HEK293T (cell line): ENCODE measurements at regions not wholly inside any gene's neighbourhood (a gene's known extent, or its start where the extent isn't known, plus 50 kb on each side); places are given as distances from the start of the nearest gene placed in this dataset.

Experiments
- BHLHE40 ChIP-seq: fragments of 450-650 bp; IDR thresholded peaks from 2 replicates; pipeline ENCODE4 v1.6.1; 2016; ENCODE audit warnings: mild to moderate bottlenecking, moderate library complexity, borderline replicate concordance
- ELF4 ChIP-seq: fragments of 450-650 bp; IDR thresholded peaks from 2 replicates; pipeline ENCODE4 v1.6.1; 2017; ENCODE audit warnings: antibody characterized with exemption
- FOXA1 ChIP-seq: fragments of 450-650 bp; IDR thresholded peaks from 2 replicates; pipeline ENCODE4 v1.6.1; 2016; ENCODE audit warnings: mild to moderate bottlenecking
- FOXK2 ChIP-seq: fragments of 450-650 bp; IDR thresholded peaks from 2 replicates; pipeline ENCODE4 v1.6.1; 2016; ENCODE audit warnings: mild to moderate bottlenecking
- FOXM1 ChIP-seq: fragments of 450-650 bp; IDR thresholded peaks from 2 replicates; pipeline ENCODE4 v1.6.1; 2017; ENCODE audit warnings: mild to moderate bottlenecking, borderline replicate concordance
- LEF1 ChIP-seq: fragments of 450-650 bp; IDR thresholded peaks from 2 replicates; pipeline ENCODE4 v1.6.1; 2017; ENCODE audit warnings: mild to moderate bottlenecking, borderline replicate concordance
- SP1 ChIP-seq: fragments of 450-650 bp; IDR thresholded peaks from 2 replicates; pipeline ENCODE4 v1.6.1; 2017
- SUZ12 ChIP-seq: fragments of 450-650 bp; IDR thresholded peaks from 2 replicates; pipeline ENCODE4 v1.6.1; 2016; ENCODE audit warnings: mild to moderate bottlenecking

DNA sequence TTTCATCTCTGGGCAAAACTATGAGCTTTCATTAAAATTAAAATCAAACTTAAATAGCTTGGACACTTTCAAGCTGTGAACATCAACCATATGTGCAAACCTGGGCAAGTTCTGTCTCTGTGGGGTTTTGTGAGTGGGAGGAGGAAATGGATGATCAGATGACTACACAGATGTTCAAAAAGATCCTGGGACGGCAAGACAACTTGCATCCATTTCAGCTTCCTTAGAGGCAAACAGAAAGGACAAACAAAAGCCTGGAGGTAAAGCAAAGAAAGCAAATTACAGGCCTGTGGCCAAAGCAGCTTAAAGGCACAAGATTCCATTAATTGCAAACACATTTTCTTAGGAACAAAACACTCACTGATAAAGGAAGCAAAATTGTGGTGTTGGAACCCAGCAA lies 222.2 kb downstream of the NEBL start:
- no peak for TF ChIP-seq ELF4
- no peak for TF ChIP-seq SP1
- TF ChIP-seq FOXA1 = no peak
- TF ChIP-seq LEF1 = no peak
- TF ChIP-seq FOXK2 = no peak
- TF ChIP-seq FOXM1 = no peak
- TF ChIP-seq BHLHE40 = no peak
- TF ChIP-seq SUZ12 = no peak
